OCI-LY1 (cell line): ENCODE measurements at regions not wholly inside any gene's neighbourhood (a gene's known extent, or its start where the extent isn't known, plus 50 kb on each side); places are given as distances from the start of the nearest gene placed in this dataset.

ENCODE experiments used
- H2AFZ ChIP-seq: fragments of 200-600 bp; sonication (generic), shearing (Covaris generic); 2 replicates; pipeline ENCODE4 v1.6.0; 2014; ENCODE audit warnings: antibody characterized with exemption, mild to moderate bottlenecking, low read length
- H3F3A ChIP-seq: fragments of 200-600 bp; sonication (generic), shearing (Covaris generic); 2 replicates; pipeline ENCODE4 v1.6.0; 2014; ENCODE audit warnings: mild to moderate bottlenecking, antibody characterized with exemption, low read length, moderate library complexity; ENCODE audit not compliant: insufficient read depth
- H3K27ac ChIP-seq: fragments of 200-600 bp; sonication (generic); 2 replicates; pipeline ENCODE4 v1.5.1; 2014; ENCODE audit warnings: low read length, mixed run types, mild to moderate bottlenecking, low read depth; ENCODE audit not compliant: poor library complexity, severe bottlenecking
- H3K27me3 ChIP-seq: fragments of 200-600 bp; sonication (generic); 2 replicates; pipeline ENCODE4 v1.6.0; 2014; ENCODE audit warnings: antibody characterized with exemption, mild to moderate bottlenecking, low read length, moderate library complexity; ENCODE audit not compliant: insufficient read depth
- H3K36me3 ChIP-seq: fragments of 200-600 bp; sonication (generic); 2 replicates; pipeline ENCODE4 v1.6.1; 2014; ENCODE audit warnings: mild to moderate bottlenecking, antibody characterized with exemption, low read length, moderate library complexity, mixed read lengths; ENCODE audit not compliant: insufficient read depth
- H3K4me1 ChIP-seq: fragments of 200-600 bp; sonication (generic); 2 replicates; pipeline ENCODE4 v1.5.1; 2014; ENCODE audit warnings: mild to moderate bottlenecking, low read length, moderate library complexity; ENCODE audit not compliant: insufficient read depth, severe bottlenecking
- H3K4me2 ChIP-seq: fragments of 200-600 bp; sonication (generic), shearing (Covaris generic); 2 replicates; pipeline ENCODE4 v1.6.1; 2014; ENCODE audit warnings: low read length
- H3K4me3 ChIP-seq: fragments of 200-600 bp; sonication (generic); 2 replicates; pipeline ENCODE4 v1.5.1; 2014; ENCODE audit warnings: low read length, low read depth, mild to moderate bottlenecking, mixed read lengths; ENCODE audit not compliant: poor library complexity, severe bottlenecking
- H3K79me2 ChIP-seq: fragments of 200-600 bp; shearing (Covaris generic); 2 replicates; pipeline ENCODE4 v1.6.1; 2016; ENCODE audit warnings: mixed run types, low read length, mixed read lengths; ENCODE audit not compliant: insufficient read depth
- H3K9ac ChIP-seq: fragments of 200-600 bp; sonication (generic), shearing (Covaris generic); 2 replicates; pipeline ENCODE4 v1.6.1; 2014; ENCODE audit warnings: mild to moderate bottlenecking, low read length, mixed read lengths
- H3K9me2 ChIP-seq: fragments of 200-600 bp; sonication (generic), shearing (Covaris generic); 2 replicates; pipeline ENCODE4 v1.6.1; 2014; ENCODE audit warnings: low read depth, mild to moderate bottlenecking, low read length, mixed read lengths
- H3K9me3 ChIP-seq: fragments of 200-600 bp; shearing (Covaris generic); 2 replicates; pipeline ENCODE4 v1.6.1; 2014; ENCODE audit warnings: low read length, mixed read lengths
- H4K20me1 ChIP-seq: fragments of 200-600 bp; sonication (generic), shearing (Covaris generic); 2 replicates; pipeline ENCODE4 v1.6.0; 2016; ENCODE audit warnings: mild to moderate bottlenecking, low read length; ENCODE audit not compliant: insufficient read depth
- EZH2 ChIP-seq: fragments of 200-600 bp; sonication (generic), shearing (Covaris generic); IDR thresholded peaks from 2 replicates; pipeline ENCODE4 v1.8.0; 2017; ENCODE audit warnings: borderline replicate concordance, mixed run types, mild to moderate bottlenecking, antibody characterized with exemption, low read length, moderate library complexity, mixed read lengths
- TF ChIP-seq, protein P1 (sequence below): fragments of 200-600 bp; sonication (generic), shearing (Covaris generic); IDR thresholded peaks from 2 replicates; pipeline ENCODE4 v1.5.1; 2017; ENCODE audit warnings: mild to moderate bottlenecking, antibody characterized with exemption, low read length, moderate library complexity, mixed read lengths

DNA sequence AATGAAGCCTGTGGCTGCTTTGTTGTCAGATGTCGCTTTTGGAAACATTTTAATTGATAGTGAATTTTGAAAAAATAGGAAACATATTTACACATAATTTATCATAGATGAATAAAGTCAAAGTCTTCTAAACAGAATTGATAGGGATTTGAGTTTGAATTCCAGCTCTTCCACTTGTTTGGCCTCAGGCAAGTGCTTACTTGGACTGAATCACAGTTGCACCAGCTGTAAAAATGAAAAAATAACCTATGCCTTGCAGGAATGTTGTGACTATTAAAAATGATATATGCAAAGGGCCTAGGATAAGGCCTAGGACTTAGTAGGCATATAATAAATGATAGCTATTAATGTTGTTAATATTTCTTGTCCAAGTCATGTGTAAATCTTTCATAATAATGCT, 618.5 kb upstream of the MMS22L start:
- no peaks in the 10 kb centered on the region for H3F3A ChIP-seq
- no peaks in the 10 kb centered on the region for H3K4me1 ChIP-seq
- no peak overlapping the region for H3K4me3 ChIP-seq
- H3K4me2 ChIP-seq: no peak overlapping the region
- TF ChIP-seq, protein P1, sequence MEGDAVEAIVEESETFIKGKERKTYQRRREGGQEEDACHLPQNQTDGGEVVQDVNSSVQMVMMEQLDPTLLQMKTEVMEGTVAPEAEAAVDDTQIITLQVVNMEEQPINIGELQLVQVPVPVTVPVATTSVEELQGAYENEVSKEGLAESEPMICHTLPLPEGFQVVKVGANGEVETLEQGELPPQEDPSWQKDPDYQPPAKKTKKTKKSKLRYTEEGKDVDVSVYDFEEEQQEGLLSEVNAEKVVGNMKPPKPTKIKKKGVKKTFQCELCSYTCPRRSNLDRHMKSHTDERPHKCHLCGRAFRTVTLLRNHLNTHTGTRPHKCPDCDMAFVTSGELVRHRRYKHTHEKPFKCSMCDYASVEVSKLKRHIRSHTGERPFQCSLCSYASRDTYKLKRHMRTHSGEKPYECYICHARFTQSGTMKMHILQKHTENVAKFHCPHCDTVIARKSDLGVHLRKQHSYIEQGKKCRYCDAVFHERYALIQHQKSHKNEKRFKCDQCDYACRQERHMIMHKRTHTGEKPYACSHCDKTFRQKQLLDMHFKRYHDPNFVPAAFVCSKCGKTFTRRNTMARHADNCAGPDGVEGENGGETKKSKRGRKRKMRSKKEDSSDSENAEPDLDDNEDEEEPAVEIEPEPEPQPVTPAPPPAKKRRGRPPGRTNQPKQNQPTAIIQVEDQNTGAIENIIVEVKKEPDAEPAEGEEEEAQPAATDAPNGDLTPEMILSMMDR: no peak
- no peak for TF ChIP-seq EZH2
- no peak overlapping the region for H2AFZ ChIP-seq
- H4K20me1 ChIP-seq: no peaks in the 10 kb centered on the region
- no peaks in the 10 kb centered on the region for H3K9me2 ChIP-seq
- no peak overlapping the region for H3K9ac ChIP-seq
- no peaks in the 10 kb centered on the region for H3K36me3 ChIP-seq
- H3K79me2 ChIP-seq: no peaks in the 10 kb centered on the region
- no peak overlapping the region for H3K27ac ChIP-seq
- H3K27me3 ChIP-seq: no peaks in the 10 kb centered on the region
- H3K9me3 ChIP-seq: no peaks in the 10 kb centered on the region

DNA sequence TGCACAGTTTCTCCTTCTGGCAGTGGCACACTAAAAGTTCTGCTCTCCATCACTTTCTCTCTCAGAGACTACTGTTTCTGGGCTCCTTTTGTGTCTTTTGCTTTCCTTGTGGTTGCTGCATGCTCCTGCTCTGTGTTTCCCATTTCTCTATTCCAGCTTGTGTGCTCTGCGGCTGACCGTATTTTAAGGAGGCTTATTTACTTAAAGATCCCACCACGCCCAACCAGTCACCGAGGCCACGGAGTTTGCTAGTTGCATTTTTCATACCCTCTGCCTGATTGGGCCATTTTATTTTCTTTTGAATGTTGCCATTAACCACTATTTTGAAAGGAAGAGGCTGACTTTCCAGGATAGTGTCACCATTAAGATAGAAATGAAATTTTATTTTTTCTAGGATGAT, 626.4 kb upstream of the MMS22L start:
- TF ChIP-seq, protein P1: no peak
- TF ChIP-seq EZH2: no peak
- Histone ChIP-seq H4K20me1 (no peaks in the 10 kb centered on the region), H3K36me3 (no peaks in the 10 kb centered on the region), H3K4me3 (no peak overlapping the region), H3K4me2 (no peak overlapping the region), H3K9me3 (no peaks in the 10 kb centered on the region), H3K9ac (no peak overlapping the region), H3K79me2 (no peaks in the 10 kb centered on the region), H3F3A (no peaks in the 10 kb centered on the region), H3K27ac (no peak overlapping the region), H3K9me2 (no peaks in the 10 kb centered on the region), H2AFZ (no peak overlapping the region), H3K27me3 (no peaks in the 10 kb centered on the region), H3K4me1 (no peaks in the 10 kb centered on the region)

DNA sequence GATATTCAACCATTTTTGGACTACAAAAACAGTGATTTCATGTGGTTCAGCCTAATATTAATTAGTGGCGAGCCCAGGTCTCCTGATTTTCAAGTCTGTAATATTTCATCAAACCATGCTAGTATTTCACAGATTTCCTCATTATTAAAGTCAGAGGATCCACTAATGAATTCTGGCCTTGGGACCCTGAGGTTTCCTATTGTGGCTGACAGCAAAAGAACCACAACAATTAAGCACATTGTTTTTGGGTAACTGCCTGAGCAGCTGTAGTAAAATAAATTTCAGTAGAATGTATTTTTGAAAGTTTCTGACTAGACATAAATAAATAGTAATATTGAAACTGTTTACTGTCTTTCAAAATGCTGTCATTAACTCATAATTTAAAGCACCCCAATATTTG, 630.7 kb upstream of the MMS22L start:
- Histone ChIP-seq H3K4me2 (no peak overlapping the region), H3K4me1 (no peaks in the 10 kb centered on the region), H2AFZ (no peak overlapping the region), H3F3A (no peaks in the 10 kb centered on the region), H3K9ac (no peak overlapping the region), H3K79me2 (no peaks in the 10 kb centered on the region), H4K20me1 (no peaks in the 10 kb centered on the region), H3K9me3 (no peaks in the 10 kb centered on the region), H3K36me3 (no peaks in the 10 kb centered on the region), H3K27ac (no peak overlapping the region), H3K27me3 (no peaks in the 10 kb centered on the region), H3K4me3 (no peak overlapping the region), H3K9me2 (no peaks in the 10 kb centered on the region)
- no peak for TF ChIP-seq EZH2
- TF ChIP-seq, protein P1: no peak
